HEK293 (cell line): ENCODE measurements at regions not wholly inside any gene's neighbourhood (a gene's known extent, or its start where the extent isn't known, plus 50 kb on each side); places are given as distances from the start of the nearest gene placed in this dataset.

Experiments used
- CTCF ChIP-seq: fragments of 450-650 bp; formaldehyde crosslinking; IDR thresholded peaks from 2 replicates; pipeline ENCODE4 v1.5.1; 2016; ENCODE audit warnings: missing biosample characterization, missing genetic modification characterization
- HOXC10 ChIP-seq: sonication (generic); formaldehyde crosslinking; IDR thresholded peaks from 2 replicates; pipeline ENCODE4 v1.8.1; 2023; ENCODE audit warnings: mild to moderate bottlenecking, missing genetic modification reagents
- YY1 ChIP-seq: fragments of 450-650 bp; formaldehyde crosslinking; IDR thresholded peaks from 2 replicates; pipeline ENCODE4 v1.5.1; 2018; ENCODE audit warnings: missing biosample characterization, missing genetic modification characterization
- ZNF132 ChIP-seq: fragments of 450-650 bp; formaldehyde crosslinking; IDR thresholded peaks from 2 replicates; pipeline ENCODE4 v1.5.1; 2017; ENCODE audit warnings: missing biosample characterization, missing genetic modification characterization, borderline replicate concordance
- ZNF274 ChIP-seq, 2 experiments: fragments of 200-500 bp in 1 of 2; fragments of 450-650 bp in 1 of 2; sonication (Bioruptor generic) in 1 of 2; formaldehyde crosslinking in 1 of 2; IDR thresholded peaks; 2 replicates each; pipeline versions ENCODE4 v1.5.1 to v1.6.1; 2014 to 2016; ENCODE audit warnings: borderline replicate concordance in 1 of 2, inconsistent platforms in 1 of 2, low read length in 1 of 2, missing biosample characterization in 1 of 2, missing genetic modification characterization in 1 of 2
- ZNF335 ChIP-seq: fragments of 450-650 bp; formaldehyde crosslinking; conservative IDR thresholded peaks from 2 replicates; pipeline ENCODE4 v1.5.1; 2016; ENCODE audit warnings: missing biosample characterization, missing genetic modification characterization
- ZNF362 ChIP-seq: fragments of 450-650 bp; formaldehyde crosslinking; IDR thresholded peaks from 2 replicates; pipeline ENCODE4 v1.5.1; 2016; ENCODE audit warnings: missing biosample characterization, missing genetic modification characterization
- ZNF473 ChIP-seq: fragments of 450-650 bp; formaldehyde crosslinking; IDR thresholded peaks from 2 replicates; pipeline ENCODE4 v1.5.1; 2017; ENCODE audit warnings: missing biosample characterization, missing genetic modification characterization
- ZNF561 ChIP-seq: fragments of 450-650 bp; IDR thresholded peaks from 2 replicates; pipeline ENCODE4 v1.5.1; 2018; ENCODE audit warnings: missing biosample characterization, missing genetic modification characterization, borderline replicate concordance
- ZNF670 ChIP-seq: fragments of 450-650 bp; formaldehyde crosslinking; IDR thresholded peaks from 2 replicates; pipeline ENCODE4 v1.5.1; 2016; ENCODE audit warnings: missing biosample characterization, missing genetic modification characterization, low read depth

GRCh38 chr2:207473049-207473930 is 56.5 kb upstream of the CREB1 start:
- no peak for TF ChIP-seq ZNF670 (tag by site-specific recombination)
- no peak for TF ChIP-seq ZNF561
- TF ChIP-seq CTCF (tag by site-specific recombination) = peak; percentile 53; the same call in 1 of the 2 replicates
- TF ChIP-seq ZNF274 (IDR thresholded peaks at IDR 0.05; ENCODE audit: low read length) = no peak
- TF ChIP-seq ZNF274 (tag by site-specific recombination; IDR thresholded peaks at IDR 0.05; ENCODE audit: borderline replicate concordance) = no peak
- no peak for TF ChIP-seq ZNF362 (tag by site-specific recombination)
- no peak for TF ChIP-seq HOXC10
- no peak for TF ChIP-seq ZNF335 (tag by site-specific recombination)
- no peak for TF ChIP-seq ZNF473 (tag by site-specific recombination)
- no peak for TF ChIP-seq ZNF132
- no peak for TF ChIP-seq YY1 (tag by site-specific recombination)
